SK-N-SH (cell line): ENCODE measurements at regions not wholly inside any gene's neighbourhood (a gene's known extent, or its start where the extent isn't known, plus 50 kb on each side); places are given as distances from the start of the nearest gene placed in this dataset.

Source experiments
- CTCF ChIA-PET: fragments of 300-600, 350-600 bp; formaldehyde crosslinking; extraction: SDS; loops from one replicate; lab custom pipeline; 2021; lab: Yijun Ruan, JAX
- POLR2A ChIA-PET: fragments of 350-600 bp; sonication (Branson Sonifier 250); formaldehyde crosslinking; extraction: SDS; loops from one replicate; lab custom pipeline; 2020; ENCODE audit warnings: antibody characterized with exemption, inconsistent platforms; lab: Yijun Ruan, JAX
- DNase-seq: peaks from one replicate; pipeline ENCODE4 v3.0.0; 2012
- H2AFZ ChIP-seq: fragments of 200-600 bp; sonication (generic); 2 replicates; pipeline ENCODE4 v1.8.1; 2016; ENCODE audit warnings: antibody characterized with exemption, mild to moderate bottlenecking, low read depth
- H3F3A ChIP-seq: fragments of 200-600 bp; sonication (generic); replicated peaks from 2 replicates; pipeline ENCODE3; 2016; ENCODE audit warnings: antibody characterized with exemption, mild to moderate bottlenecking; ENCODE audit not compliant: insufficient read depth
- H3K27ac ChIP-seq, 2 experiments: fragments of 200-500 bp in 1 of 2; fragments of 200-600 bp in 1 of 2; sonication (Bioruptor generic) in 1 of 2; sonication (generic), shearing (Covaris generic) in 1 of 2; 2 replicates each; pipeline versions ENCODE4 v1.5.1 to v1.6.1; 2014 to 2016; ENCODE audit warnings: low read depth in 2 of 2, inconsistent platforms in 1 of 2, low read length in 1 of 2, mild to moderate bottlenecking in 1 of 2, mixed read lengths in 1 of 2
- H3K27me3 ChIP-seq: fragments of 200-600 bp; sonication (generic), shearing (Covaris generic); 2 replicates; pipeline ENCODE4 v1.6.1; 2016; ENCODE audit warnings: mixed run types; ENCODE audit not compliant: insufficient read depth
- H3K36me3 ChIP-seq, 2 experiments: fragments of 200-500 bp in 1 of 2; fragments of 200-600 bp in 1 of 2; sonication (Bioruptor generic) in 1 of 2; sonication (generic) in 1 of 2; replicated peaks in 1 of 2; 2 replicates each; pipeline versions ENCODE3 to v1.5.1; 2014 to 2016; ENCODE audit warnings: low read length in 1 of 2, mild to moderate bottlenecking in 1 of 2; ENCODE audit not compliant: insufficient read depth in 2 of 2, control insufficient read depth in 1 of 2
- H3K4me1 ChIP-seq, 2 experiments: fragments of 200-500 bp in 1 of 2; fragments of 200-600 bp in 1 of 2; sonication (Bioruptor generic) in 1 of 2; sonication (generic), shearing (Covaris generic) in 1 of 2; 2 replicates each; pipeline versions ENCODE4 v1.5.1 to v1.6.1; 2014 to 2016; ENCODE audit warnings: low read depth in 1 of 2, low read length in 1 of 2, mixed run types in 1 of 2; ENCODE audit not compliant: insufficient read depth in 2 of 2, control insufficient read depth in 1 of 2
- H3K4me2 ChIP-seq: fragments of 200-600 bp; sonication (generic), shearing (Covaris generic); 2 replicates; pipeline ENCODE4 v1.6.1; 2017; ENCODE audit warnings: mixed run types
- H3K4me3 ChIP-seq, 2 experiments: fragments of 200-500 bp in 1 of 2; fragments of 200-600 bp in 1 of 2; sonication (Bioruptor generic) in 1 of 2; sonication (generic), shearing (Covaris generic) in 1 of 2; 2 replicates each; pipeline versions ENCODE4 v1.5.1 to v1.8.1; 2014 to 2016; ENCODE audit warnings: low read depth in 2 of 2, inconsistent platforms in 1 of 2, low read length in 1 of 2, mild to moderate bottlenecking in 1 of 2, mixed read lengths in 1 of 2, moderate library complexity in 1 of 2
- H3K79me2 ChIP-seq: fragments of 200-600 bp; sonication (generic); 2 replicates; pipeline ENCODE4 v1.8.1; 2017; ENCODE audit warnings: mild to moderate bottlenecking; ENCODE audit not compliant: insufficient read depth
- H3K9ac ChIP-seq: fragments of 200-600 bp; sonication (generic); 2 replicates; pipeline ENCODE4 v1.6.1; 2017; ENCODE audit warnings: mixed run types
- H3K9me2 ChIP-seq: fragments of 200-600 bp; sonication (generic); 2 replicates; pipeline ENCODE4 v1.6.1; 2017; ENCODE audit warnings: mixed run types
- H3K9me3 ChIP-seq: fragments of 200-600 bp; sonication (generic); 2 replicates; pipeline ENCODE4 v1.6.1; 2017; ENCODE audit warnings: mixed run types, mild to moderate bottlenecking, moderate library complexity
- H4K20me1 ChIP-seq: fragments of 200-600 bp; sonication (generic); 2 replicates; pipeline ENCODE4 v1.6.1; 2017; ENCODE audit warnings: mild to moderate bottlenecking, mixed run types; ENCODE audit not compliant: insufficient read depth
- ELF1 ChIP-seq: IDR thresholded peaks from 2 replicates; pipeline ENCODE4 v1.4.0; 2012
- FOSL2 ChIP-seq: IDR thresholded peaks from 2 replicates; pipeline ENCODE4 v1.4.0; 2012; ENCODE audit warnings: low read depth, mild to moderate bottlenecking, moderate library complexity, borderline replicate concordance
- FOXM1 ChIP-seq: IDR thresholded peaks from 2 replicates; pipeline ENCODE4 v1.4.0; 2012; ENCODE audit warnings: low read depth, mild to moderate bottlenecking
- GATA2 ChIP-seq: sonication (generic); formaldehyde crosslinking; IDR thresholded peaks from 2 replicates; pipeline ENCODE4 v1.5.0; 2020; ENCODE audit warnings: mild to moderate bottlenecking, missing genetic modification reagents
- JUND ChIP-seq: IDR thresholded peaks from 2 replicates; pipeline ENCODE4 v1.4.0; 2012
- MXI1 ChIP-seq: IDR thresholded peaks from 2 replicates; pipeline ENCODE4 v1.6.1; 2012; ENCODE audit warnings: mild to moderate bottlenecking, low read depth, low read length, improper control_type of control experiment
- POLR2AphosphoS5 ChIP-seq: IDR thresholded peaks from 2 replicates; pipeline ENCODE4 v1.6.1; 2012; ENCODE audit warnings: low read depth, low read length
- RFX5 ChIP-seq: IDR thresholded peaks from 2 replicates; pipeline ENCODE4 v1.6.1; 2012; ENCODE audit warnings: mild to moderate bottlenecking, improper control_type of control experiment, low read length
- SIN3A ChIP-seq: IDR thresholded peaks from 2 replicates; pipeline ENCODE4 v1.6.1; 2012; ENCODE audit warnings: low read depth, mild to moderate bottlenecking, low read length, moderate library complexity, borderline replicate concordance
- WGBS: methylation state at CpG from one replicate; pipeline ENCODE4 v1.1.6; 2017; ENCODE audit warnings: low lambda C conversion rate; 5-methylcytosine and 5-hydroxymethylcytosine counted together
- TF ChIP-seq, protein P1 (sequence below): fragments of 150-350 bp; IDR thresholded peaks from 2 replicates; pipeline ENCODE4 v1.6.1; 2016; ENCODE audit warnings: mild to moderate bottlenecking, low read depth, low read length
- TF ChIP-seq, protein P2 (sequence below): IDR thresholded peaks from 2 replicates; pipeline ENCODE4 v1.6.1; 2012; ENCODE audit warnings: mild to moderate bottlenecking, low read depth, low read length, moderate library complexity
- TF ChIP-seq, protein P3 (sequence below): fragments of 150-350 bp; IDR thresholded peaks from 2 replicates; pipeline ENCODE4 v1.6.1; 2017; ENCODE audit warnings: antibody characterized with exemption, low read length, low read depth, borderline replicate concordance
- TF ChIP-seq, protein P4 (sequence below): IDR thresholded peaks from 2 replicates; pipeline ENCODE4 v1.4.0; 2012; ENCODE audit warnings: low read depth, borderline replicate concordance

DNA sequence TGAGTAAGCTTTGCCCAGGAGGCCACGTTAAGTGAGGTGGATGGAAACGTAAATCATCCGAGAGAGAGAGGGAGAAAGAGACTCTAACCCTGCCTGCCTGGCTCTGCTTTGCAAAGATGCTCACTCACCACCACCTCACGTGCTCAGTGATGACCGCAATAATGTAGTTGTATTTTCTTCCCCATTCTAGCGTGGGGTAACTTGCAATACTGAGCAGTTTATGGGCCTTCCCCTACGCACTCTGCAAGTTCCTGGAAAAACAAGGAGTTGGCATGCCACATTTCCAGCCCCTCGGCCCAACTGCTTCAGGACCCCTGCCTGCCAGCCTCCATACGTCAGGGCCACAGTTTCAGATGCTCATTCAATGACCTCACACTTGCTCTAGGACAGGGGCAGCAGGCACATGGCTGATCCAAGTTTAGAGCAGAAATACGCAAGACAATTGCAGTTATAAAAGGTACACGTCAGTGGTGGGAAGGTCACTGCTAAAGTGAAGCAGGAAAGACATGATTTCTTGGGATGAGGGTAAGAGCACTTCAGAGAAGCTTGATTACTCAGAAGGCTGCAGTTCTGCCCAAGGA, 112.5 kb upstream of the RAB4A start:
- TF ChIP-seq, protein P1, sequence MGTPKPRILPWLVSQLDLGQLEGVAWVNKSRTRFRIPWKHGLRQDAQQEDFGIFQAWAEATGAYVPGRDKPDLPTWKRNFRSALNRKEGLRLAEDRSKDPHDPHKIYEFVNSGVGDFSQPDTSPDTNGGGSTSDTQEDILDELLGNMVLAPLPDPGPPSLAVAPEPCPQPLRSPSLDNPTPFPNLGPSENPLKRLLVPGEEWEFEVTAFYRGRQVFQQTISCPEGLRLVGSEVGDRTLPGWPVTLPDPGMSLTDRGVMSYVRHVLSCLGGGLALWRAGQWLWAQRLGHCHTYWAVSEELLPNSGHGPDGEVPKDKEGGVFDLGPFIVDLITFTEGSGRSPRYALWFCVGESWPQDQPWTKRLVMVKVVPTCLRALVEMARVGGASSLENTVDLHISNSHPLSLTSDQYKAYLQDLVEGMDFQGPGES = no peak
- TF ChIP-seq FOSL2 (no peak), GATA2 (no peak), RFX5 (no peak), MXI1 (no peak), JUND (no peak), FOXM1 (no peak), SIN3A (no peak), POLR2AphosphoS5 (no peak), ELF1 (no peak)
- TF ChIP-seq, protein P2, sequence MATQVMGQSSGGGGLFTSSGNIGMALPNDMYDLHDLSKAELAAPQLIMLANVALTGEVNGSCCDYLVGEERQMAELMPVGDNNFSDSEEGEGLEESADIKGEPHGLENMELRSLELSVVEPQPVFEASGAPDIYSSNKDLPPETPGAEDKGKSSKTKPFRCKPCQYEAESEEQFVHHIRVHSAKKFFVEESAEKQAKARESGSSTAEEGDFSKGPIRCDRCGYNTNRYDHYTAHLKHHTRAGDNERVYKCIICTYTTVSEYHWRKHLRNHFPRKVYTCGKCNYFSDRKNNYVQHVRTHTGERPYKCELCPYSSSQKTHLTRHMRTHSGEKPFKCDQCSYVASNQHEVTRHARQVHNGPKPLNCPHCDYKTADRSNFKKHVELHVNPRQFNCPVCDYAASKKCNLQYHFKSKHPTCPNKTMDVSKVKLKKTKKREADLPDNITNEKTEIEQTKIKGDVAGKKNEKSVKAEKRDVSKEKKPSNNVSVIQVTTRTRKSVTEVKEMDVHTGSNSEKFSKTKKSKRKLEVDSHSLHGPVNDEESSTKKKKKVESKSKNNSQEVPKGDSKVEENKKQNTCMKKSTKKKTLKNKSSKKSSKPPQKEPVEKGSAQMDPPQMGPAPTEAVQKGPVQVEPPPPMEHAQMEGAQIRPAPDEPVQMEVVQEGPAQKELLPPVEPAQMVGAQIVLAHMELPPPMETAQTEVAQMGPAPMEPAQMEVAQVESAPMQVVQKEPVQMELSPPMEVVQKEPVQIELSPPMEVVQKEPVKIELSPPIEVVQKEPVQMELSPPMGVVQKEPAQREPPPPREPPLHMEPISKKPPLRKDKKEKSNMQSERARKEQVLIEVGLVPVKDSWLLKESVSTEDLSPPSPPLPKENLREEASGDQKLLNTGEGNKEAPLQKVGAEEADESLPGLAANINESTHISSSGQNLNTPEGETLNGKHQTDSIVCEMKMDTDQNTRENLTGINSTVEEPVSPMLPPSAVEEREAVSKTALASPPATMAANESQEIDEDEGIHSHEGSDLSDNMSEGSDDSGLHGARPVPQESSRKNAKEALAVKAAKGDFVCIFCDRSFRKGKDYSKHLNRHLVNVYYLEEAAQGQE = no peak
- TF ChIP-seq, protein P3, sequence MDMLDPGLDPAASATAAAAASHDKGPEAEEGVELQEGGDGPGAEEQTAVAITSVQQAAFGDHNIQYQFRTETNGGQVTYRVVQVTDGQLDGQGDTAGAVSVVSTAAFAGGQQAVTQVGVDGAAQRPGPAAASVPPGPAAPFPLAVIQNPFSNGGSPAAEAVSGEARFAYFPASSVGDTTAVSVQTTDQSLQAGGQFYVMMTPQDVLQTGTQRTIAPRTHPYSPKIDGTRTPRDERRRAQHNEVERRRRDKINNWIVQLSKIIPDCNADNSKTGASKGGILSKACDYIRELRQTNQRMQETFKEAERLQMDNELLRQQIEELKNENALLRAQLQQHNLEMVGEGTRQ = no peak
- TF ChIP-seq, protein P4, sequence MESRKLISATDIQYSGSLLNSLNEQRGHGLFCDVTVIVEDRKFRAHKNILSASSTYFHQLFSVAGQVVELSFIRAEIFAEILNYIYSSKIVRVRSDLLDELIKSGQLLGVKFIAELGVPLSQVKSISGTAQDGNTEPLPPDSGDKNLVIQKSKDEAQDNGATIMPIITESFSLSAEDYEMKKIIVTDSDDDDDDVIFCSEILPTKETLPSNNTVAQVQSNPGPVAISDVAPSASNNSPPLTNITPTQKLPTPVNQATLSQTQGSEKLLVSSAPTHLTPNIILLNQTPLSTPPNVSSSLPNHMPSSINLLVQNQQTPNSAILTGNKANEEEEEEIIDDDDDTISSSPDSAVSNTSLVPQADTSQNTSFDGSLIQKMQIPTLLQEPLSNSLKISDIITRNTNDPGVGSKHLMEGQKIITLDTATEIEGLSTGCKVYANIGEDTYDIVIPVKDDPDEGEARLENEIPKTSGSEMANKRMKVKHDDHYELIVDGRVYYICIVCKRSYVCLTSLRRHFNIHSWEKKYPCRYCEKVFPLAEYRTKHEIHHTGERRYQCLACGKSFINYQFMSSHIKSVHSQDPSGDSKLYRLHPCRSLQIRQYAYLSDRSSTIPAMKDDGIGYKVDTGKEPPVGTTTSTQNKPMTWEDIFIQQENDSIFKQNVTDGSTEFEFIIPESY = no peak
- Histone ChIP-seq H3K4me3 (no peak overlapping the region), H3K9me3 (no peaks in the 10 kb centered on the region), H3K36me3 (no peaks in the 10 kb centered on the region), H3F3A (no peaks in the 10 kb centered on the region), H3K4me1 (no peaks in the 10 kb centered on the region; a peak in 1 of 4 replicates), H3K9ac (no peak overlapping the region), H3K9me2 (no peaks in the 10 kb centered on the region), H3K27me3 (no peaks in the 10 kb centered on the region), H3K4me2 (no peak overlapping the region), H2AFZ (no peak overlapping the region), H4K20me1 (no peaks in the 10 kb centered on the region), H3K79me2 (no peaks in the 10 kb centered on the region), H3K27ac (no peak overlapping the region)
- POLR2A ChIA-PET = no interaction called here
- no peak for DNase-seq
- CTCF ChIA-PET = interaction anchor here (0.6 to 0.9 kb wide), 4 partner anchors 11 to 1211 kb away, joined by 3 read pairs; no protein-coding TSS in a partner anchor
- 63% methylated on average over 10 of the region's 11 CpGs for WGBS
